Gastrocnemius medialis (tissue), 4 donors: ENCODE measurements at regions not wholly inside any gene's neighbourhood (a gene's known extent, or its start where the extent isn't known, plus 50 kb on each side); places are given as distances from the start of the nearest gene placed in this dataset.

ENCODE experiments used
- ATAC-seq, 2 donors: fragments of 150-250 bp; one replicate each; pipeline ENCODE4 v1.9.1; 2016
- DNase-seq, 2 donors: peaks; one replicate each; pipeline ENCODE4 v3.0.0-alpha.2; 2019
- H3K27ac ChIP-seq, 4 donors: fragments of 200-600 bp; sonication (generic); 1 replicate in 1 of 4; 2 replicates in 3 of 4; pipeline ENCODE4 v1.5.1; 2016 to 2018; ENCODE audit warnings: mild to moderate bottlenecking in 2 of 4, moderate library complexity in 1 of 4
- H3K27me3 ChIP-seq, 3 donors: fragments of 200-600 bp; sonication (generic) in 2 of 3; 1 replicate in 1 of 3; 2 replicates in 2 of 3; pipeline versions ENCODE4 v1.5.1 to v1.6.0; 2016 to 2019; ENCODE audit warnings: mild to moderate bottlenecking in 1 of 3, moderate library complexity in 1 of 3
- H3K36me3 ChIP-seq, 2 donors: fragments of 200-600 bp; sonication (generic) in 1 of 2; one replicate each; pipeline ENCODE4 v1.5.1; 2017 to 2018
- H3K4me1 ChIP-seq, 2 donors: fragments of 200-600 bp; sonication (generic) in 1 of 2; one replicate each; pipeline ENCODE4 v1.5.1; 2016 to 2017; ENCODE audit warnings: mild to moderate bottlenecking in 2 of 2
- H3K4me3 ChIP-seq, 4 donors: fragments of 200-600 bp; sonication (generic) in 3 of 4; 1 replicate in 1 of 4; 2 replicates in 3 of 4; pipeline ENCODE4 v1.5.1; 2016 to 2019; ENCODE audit warnings: mild to moderate bottlenecking in 2 of 4
- H3K9me3 ChIP-seq, 3 donors: fragments of 200-600 bp; sonication (generic) in 2 of 3; 1 replicate in 1 of 3; 2 replicates in 2 of 3; pipeline ENCODE4 v1.5.1; 2016 to 2019
- CTCF ChIP-seq, 5 experiments: fragments of 450-650 bp in 3 of 5; fragments of 200-600 bp in 2 of 5; sonication (generic) in 2 of 5; IDR thresholded peaks in 4 of 5; conservative IDR thresholded peaks in 1 of 5; 1 replicate in 4 of 5; 2 replicates in 1 of 5; pipeline ENCODE4 v1.5.1; 2016 to 2019; ENCODE audit warnings: antibody characterized with exemption in 5 of 5, mild to moderate bottlenecking in 3 of 5, moderate library complexity in 3 of 5
- POLR2A ChIP-seq, 2 donors: fragments of 450-650 bp; IDR thresholded peaks; one replicate each; pipeline ENCODE4 v1.6.1; 2017; ENCODE audit warnings: antibody characterized with exemption in 2 of 2, mild to moderate bottlenecking in 2 of 2, moderate library complexity in 2 of 2
- in situ Hi-C, 4 donors: fragments of 200-750 bp; cut with MboI; loops; one replicate each; pipeline versions ENCODE4 v1.15.0 to v1.8.0; 2017; ENCODE audit warnings: low sequenced_read_pairs in 4 of 4
- intact Hi-C: fragments of 100-400 bp; cut with DNase I; formaldehyde crosslinking; loops from one replicate; pipeline ENCODE4 v1.15.1; 2023; ENCODE audit warnings: low total_unique reads

GRCh38 chr2:217249121-217250012 is 389.5 kb upstream of the TNP1 start:
- Histone ChIP-seq H3K4me3 (no peak overlapping the region), H3K9me3 (no peaks in the 10 kb centered on the region), H3K27me3 (no peaks in the 10 kb centered on the region), H3K36me3 (no peaks in the 10 kb centered on the region), H3K27ac (peak overlapping the region; percentile 76 to 89 (median 82)), H3K4me1 (peaks cover 37 to 39% of the 10 kb centered on the region in 2 donors)
- TF ChIP-seq CTCF (IDR thresholded peaks at IDR 0.05 in 4 of 5, conservative IDR thresholded peaks at IDR 0.05 in 1 of 5) (no peak), POLR2A (IDR thresholded peaks at IDR 0.05) (no peak)
- in situ Hi-C loops, result no loop called here
- no peak for ATAC-seq
- intact Hi-C loops, result loop anchor here (5.0 kb wide), 1 partner anchor 567 kb away; no protein-coding TSS in a partner anchor
- no peak for DNase-seq

DNA sequence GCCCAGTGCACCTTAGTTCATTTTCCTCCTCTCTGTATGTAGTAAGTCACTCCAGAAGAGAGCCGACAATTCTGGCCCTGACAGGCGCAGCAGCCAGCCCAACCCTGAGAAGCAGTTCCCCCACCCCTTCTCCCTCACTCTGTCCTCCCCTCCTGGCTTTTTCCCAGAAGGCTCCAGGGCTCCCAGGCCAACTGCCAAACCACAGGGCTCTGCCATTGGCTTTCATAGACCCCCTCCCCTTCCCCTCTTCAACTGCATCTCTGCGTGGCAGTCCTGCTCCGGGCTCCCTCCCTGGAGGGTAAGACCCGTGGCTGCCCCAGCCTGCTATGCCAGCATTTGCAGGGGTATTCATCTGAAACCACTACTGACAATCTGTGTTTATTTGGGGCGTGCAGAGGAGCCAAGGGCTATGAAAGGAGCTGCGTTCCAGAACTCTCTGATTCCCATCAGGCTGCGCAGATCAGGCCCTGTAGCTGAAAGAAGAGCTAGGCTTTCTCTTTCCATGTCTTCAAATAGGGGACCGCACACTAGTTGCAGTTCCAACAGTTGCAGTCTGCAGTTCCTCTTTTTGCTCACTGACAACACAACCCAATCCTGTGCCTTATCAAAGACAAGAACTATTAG is 388.6 kb upstream of the TNP1 start:
- no peak for TF ChIP-seq POLR2A (IDR thresholded peaks at IDR 0.05)
- TF ChIP-seq CTCF (IDR thresholded peaks at IDR 0.05 in 4 of 5, conservative IDR thresholded peaks at IDR 0.05 in 1 of 5), result no peak
- DNase-seq (peak; percentile 16 to 63), ATAC-seq (peak; percentile 60 to 63)
- intact Hi-C loops (loop anchor here (5.0 kb wide), 1 partner anchor 566 kb away; no protein-coding TSS in a partner anchor), in situ Hi-C loops (no loop called here)
- Histone ChIP-seq H3K27me3 (no peaks in the 10 kb centered on the region), H3K27ac (peak overlapping the region; percentile 76 to 89 (median 82)), H3K4me1 (peaks cover 37 to 45% of the 10 kb centered on the region in 2 donors), H3K4me3 (peak overlapping the region; percentile 6 to 17 (median 11)), H3K36me3 (no peaks in the 10 kb centered on the region), H3K9me3 (no peaks in the 10 kb centered on the region)

GRCh38 chr2:217247476-217247875 is 387.6 kb upstream of the TNP1 start:
- Histone ChIP-seq H3K4me1 (peaks cover 37 to 45% of the 10 kb centered on the region in 2 donors), H3K27me3 (no peaks in the 10 kb centered on the region), H3K36me3 (no peaks in the 10 kb centered on the region), H3K9me3 (no peaks in the 10 kb centered on the region), H3K4me3 (peak overlapping the region in 1 of 4 donors; percentile 29), H3K27ac (peak overlapping the region; percentile 76 to 89 (median 82))
- TF ChIP-seq CTCF (IDR thresholded peaks at IDR 0.05 in 4 of 5, conservative IDR thresholded peaks at IDR 0.05 in 1 of 5), result no peak
- TF ChIP-seq POLR2A (IDR thresholded peaks at IDR 0.05), result no peak
- in situ Hi-C loops (no loop called here), intact Hi-C loops (loop anchor here (5.0 kb wide), 1 partner anchor 565 kb away; no protein-coding TSS in a partner anchor)
- ATAC-seq, result peak; percentile 91 to 92
- peak; percentile 85 to 90 for DNase-seq

GRCh38 chr2:217246108-217246507 is 386.2 kb upstream of the TNP1 start:
- intact Hi-C loops, result loop anchor here (5.0 kb wide), 1 partner anchor 564 kb away; no protein-coding TSS in a partner anchor
- in situ Hi-C loops, result no loop called here
- DNase-seq (no peak), ATAC-seq (no peak)
- TF ChIP-seq CTCF (IDR thresholded peaks at IDR 0.05 in 4 of 5, conservative IDR thresholded peaks at IDR 0.05 in 1 of 5) (no peak), POLR2A (IDR thresholded peaks at IDR 0.05) (no peak)
- H3K9me3 ChIP-seq, result no peaks in the 10 kb centered on the region
- H3K4me3 ChIP-seq, result no peak overlapping the region
- H3K27me3 ChIP-seq, result no peaks in the 10 kb centered on the region
- peaks cover 37 to 45% of the 10 kb centered on the region in 2 donors for H3K4me1 ChIP-seq
- H3K27ac ChIP-seq, result peak overlapping the region in 1 of 4 donors; percentile 89
- H3K36me3 ChIP-seq, result no peaks in the 10 kb centered on the region
